Non-pigmented ciliary epithelial cell (primary cell): ENCODE measurements at regions not wholly inside any gene's neighbourhood (a gene's known extent, or its start where the extent isn't known, plus 50 kb on each side); places are given as distances from the start of the nearest gene placed in this dataset.
"Not testable (repeated sequence)": the region's sequence is repeated elsewhere in the genome, so short reads cannot be mapped to it uniquely, and the experiment has no call there.

Experiments
- DNase-seq: peaks from one replicate; pipeline ENCODE4 v3.0.0-alpha.2; 2010; ENCODE audit warnings: low read depth

- no peak for DNase-seq
These were observed 306.9 kb downstream of the BCL11A start for GRCh38 chr2:60246583-60246982.

- DNase-seq, result no peak
These were observed 319.0 kb downstream of the BCL11A start for GRCh38 chr2:60234274-60234986.

- no peak for DNase-seq
These were observed 322.9 kb downstream of the BCL11A start for GRCh38 chr2:60230596-60230995.

GRCh38 chr2:60230037-60230436 is 323.4 kb downstream of the BCL11A start:
- DNase-seq, result no peak

- no peak for DNase-seq
These were observed 326.5 kb downstream of the BCL11A start for GRCh38 chr2:60226943-60227342.

GRCh38 chr2:60226191-60226590 is 327.3 kb downstream of the BCL11A start:
- no peak for DNase-seq

- DNase-seq, result no peak
These were observed 329.6 kb downstream of the BCL11A start for GRCh38 chr2:60223859-60224258.

- DNase-seq, result no peak
These were observed 332.4 kb downstream of the BCL11A start for GRCh38 chr2:60221098-60221497.

GRCh38 chr2:60219536-60219935 is 333.9 kb downstream of the BCL11A start:
- DNase-seq, result no peak

- DNase-seq, result no peak
These were observed 336.9 kb downstream of the BCL11A start for GRCh38 chr2:60216452-60216995.

GRCh38 chr2:60215386-60215901 is 338.0 kb downstream of the BCL11A start:
- DNase-seq, result no peak

GRCh38 chr2:60214626-60214875 is 338.9 kb downstream of the BCL11A start:
- no peak for DNase-seq

GRCh38 chr2:60213865-60214625 is 339.4 kb downstream of the BCL11A start:
- DNase-seq, result no peak

GRCh38 chr2:60212181-60212945 is 341.1 kb downstream of the BCL11A start:
- DNase-seq, result no peak

- not testable (repeated sequence) for DNase-seq
These were observed 364.4 kb downstream of the BCL11A start for GRCh38 chr2:60189006-60189405.

- DNase-seq, result no peak
These were observed 378.2 kb downstream of the BCL11A start for GRCh38 chr2:60175290-60175689.

GRCh38 chr2:60174146-60174545 is 379.3 kb downstream of the BCL11A start:
- DNase-seq, result no peak

- no peak for DNase-seq
These were observed 380.7 kb downstream of the BCL11A start for GRCh38 chr2:60172801-60173200.

GRCh38 chr2:60170272-60170671 is 383.2 kb downstream of the BCL11A start:
- no peak for DNase-seq

- no peak for DNase-seq
These were observed 385.2 kb downstream of the BCL11A start for GRCh38 chr2:60168247-60168646.

GRCh38 chr2:60167089-60167488 is 386.4 kb downstream of the BCL11A start:
- no peak for DNase-seq

- no peak for DNase-seq
These were observed 389.8 kb downstream of the BCL11A start for GRCh38 chr2:60163691-60164090.

GRCh38 chr2:60159519-60159918 is 393.9 kb downstream of the BCL11A start:
- no peak for DNase-seq
